Mesendoderm (in vitro differentiated cells): ENCODE measurements at regions not wholly inside any gene's neighbourhood (a gene's known extent, or its start where the extent isn't known, plus 50 kb on each side); places are given as distances from the start of the nearest gene placed in this dataset.

Experiments used
- DNase-seq: peaks from one replicate; pipeline ENCODE4 v3.0.0; 2013
- H2AK5ac ChIP-seq: 2 replicates; pipeline ENCODE4 v1.6.1; 2013; ENCODE audit warnings: low read length, inconsistent platforms
- H2BK120ac ChIP-seq: 2 replicates; pipeline ENCODE4 v1.6.1; 2013; ENCODE audit warnings: low read depth, mild to moderate bottlenecking, low read length, moderate library complexity, mixed read lengths
- H2BK15ac ChIP-seq: replicated peaks from 2 replicates; pipeline ENCODE4 v1.6.1; 2013; ENCODE audit warnings: low read depth, mild to moderate bottlenecking, moderate library complexity
- H2BK5ac ChIP-seq: 2 replicates; pipeline ENCODE4 v1.6.1; 2013; ENCODE audit warnings: low read length, inconsistent platforms
- H3K18ac ChIP-seq: 2 replicates; pipeline ENCODE4 v1.6.1; 2013; ENCODE audit warnings: mild to moderate bottlenecking, low read length, mixed read lengths
- H3K23ac ChIP-seq: one replicate; pipeline ENCODE4 v1.6.1; 2013; ENCODE audit warnings: low read length
- H3K27ac ChIP-seq: 2 replicates; pipeline ENCODE4 v1.5.1; 2013; ENCODE audit warnings: low read depth, mild to moderate bottlenecking, inconsistent platforms, low read length, moderate library complexity
- H3K27me3 ChIP-seq: 2 replicates; pipeline ENCODE4 v1.6.1; 2013; ENCODE audit warnings: low read length, control low read depth, mild to moderate bottlenecking, inconsistent platforms; ENCODE audit not compliant: insufficient read depth, poor library complexity
- H3K36me3 ChIP-seq: 2 replicates; pipeline ENCODE4 v1.6.1; 2013; ENCODE audit warnings: low read length, inconsistent platforms; ENCODE audit not compliant: control insufficient read depth, insufficient read depth
- H3K4ac ChIP-seq: one replicate; pipeline ENCODE4 v1.6.1; 2013; ENCODE audit warnings: low read depth, mild to moderate bottlenecking, low read length, moderate library complexity
- H3K4me1 ChIP-seq: 2 replicates; pipeline ENCODE4 v1.6.1; 2013; ENCODE audit warnings: low read depth, low read length, inconsistent platforms; ENCODE audit not compliant: control insufficient read depth
- H3K4me2 ChIP-seq: 2 replicates; pipeline ENCODE4 v1.6.1; 2013; ENCODE audit warnings: low read length
- H3K4me3 ChIP-seq: 2 replicates; pipeline ENCODE4 v1.5.1; 2013; ENCODE audit warnings: mild to moderate bottlenecking, low read length
- H3K56ac ChIP-seq: one replicate; pipeline ENCODE4 v1.6.1; 2013; ENCODE audit warnings: low read length
- H3K79me1 ChIP-seq: 2 replicates; pipeline ENCODE4 v1.6.1; 2013; ENCODE audit warnings: low read length, inconsistent platforms
- H3K79me2 ChIP-seq: 2 replicates; pipeline ENCODE4 v1.6.1; 2013; ENCODE audit warnings: mild to moderate bottlenecking, low read length; ENCODE audit not compliant: control insufficient read depth, insufficient read depth
- H3K9ac ChIP-seq: 2 replicates; pipeline ENCODE4 v1.6.1; 2013; ENCODE audit warnings: low read length, inconsistent platforms
- H4K5ac ChIP-seq: one replicate; pipeline ENCODE4 v1.6.1; 2013; ENCODE audit warnings: low read length
- H4K8ac ChIP-seq: one replicate; pipeline ENCODE4 v1.6.1; 2013; ENCODE audit warnings: low read depth, mild to moderate bottlenecking, control low read depth, low read length, moderate library complexity
- WGBS: extraction: QIAGEN DNeasy Blood & Tissue Kit; methylation state at CpG from one replicate; pipeline ENCODE4 v1.1.7; 2013; ENCODE audit warnings: low lambda C conversion rate, missing lambda C conversion rate; ENCODE audit not compliant: insufficient coverage; ENCODE audit errors: extremely low coverage; 5-methylcytosine and 5-hydroxymethylcytosine counted together

DNA sequence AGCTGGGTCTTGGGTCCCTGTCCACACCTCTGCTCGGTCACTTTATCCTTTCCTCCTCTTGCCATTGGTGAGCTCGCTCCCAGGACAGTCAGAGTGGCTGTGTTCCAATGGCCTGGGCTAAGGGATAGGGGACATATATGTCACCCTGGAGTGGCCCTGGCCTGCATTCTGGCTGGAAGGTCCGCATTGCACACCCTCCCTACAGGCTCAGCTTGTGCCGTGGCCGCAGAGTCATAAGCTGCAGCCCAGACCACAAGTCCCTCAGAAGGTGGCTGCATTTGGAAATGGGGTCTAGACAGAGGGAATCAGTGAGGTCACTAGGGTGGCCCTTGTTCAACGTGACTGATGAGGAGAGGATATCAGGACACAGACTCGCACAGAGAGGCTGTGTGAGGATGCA is 363.8 kb upstream of the SHH start:
- Histone ChIP-seq H3K27ac (no peak overlapping the region), H4K5ac (no peak overlapping the region), H3K18ac (no peak overlapping the region), H3K79me2 (no peaks in the 10 kb centered on the region), H3K27me3 (no peaks in the 10 kb centered on the region), H2BK15ac (no peak overlapping the region), H2AK5ac (no peak overlapping the region), H3K9ac (no peak overlapping the region), H3K4me2 (no peak overlapping the region), H2BK5ac (no peak overlapping the region), H3K23ac (no peak overlapping the region), H3K4me1 (no peaks in the 10 kb centered on the region), H3K79me1 (no peaks in the 10 kb centered on the region), H3K36me3 (no peaks in the 10 kb centered on the region), H3K4ac (no peak overlapping the region), H4K8ac (no peak overlapping the region), H3K56ac (no peak overlapping the region), H2BK120ac (no peak overlapping the region), H3K4me3 (no peak overlapping the region)
- DNase-seq, result no peak
- WGBS, result no CpG with 5 or more reads among the region's 7 CpGs

- no peak overlapping the region for H3K4me2 ChIP-seq
- no peak for DNase-seq
- no peaks in the 10 kb centered on the region for H3K79me2 ChIP-seq
- H3K27me3 ChIP-seq, result no peaks in the 10 kb centered on the region
- H2BK5ac ChIP-seq, result no peak overlapping the region
- H3K36me3 ChIP-seq, result no peaks in the 10 kb centered on the region
- no peak overlapping the region for H3K23ac ChIP-seq
- no peaks in the 10 kb centered on the region for H3K79me1 ChIP-seq
- H3K9ac ChIP-seq, result no peak overlapping the region
- H3K56ac ChIP-seq, result no peak overlapping the region
- WGBS, result no CpG with 5 or more reads among the region's 10 CpGs
- H2BK15ac ChIP-seq, result no peak overlapping the region
- H2BK120ac ChIP-seq, result no peak overlapping the region
- no peak overlapping the region for H2AK5ac ChIP-seq
- no peak overlapping the region for H3K18ac ChIP-seq
- no peak overlapping the region for H3K4ac ChIP-seq
- no peak overlapping the region for H4K8ac ChIP-seq
- H4K5ac ChIP-seq, result no peak overlapping the region
- no peaks in the 10 kb centered on the region for H3K4me1 ChIP-seq
- H3K27ac ChIP-seq, result no peak overlapping the region
- H3K4me3 ChIP-seq, result no peak overlapping the region
Observed at GRCh38 chr7:156175003-156175402, 362.7 kb upstream of the SHH start.

- Histone ChIP-seq H3K27ac (no peak overlapping the region), H3K36me3 (no peaks in the 10 kb centered on the region), H3K4me1 (no peaks in the 10 kb centered on the region), H3K9ac (no peak overlapping the region), H3K18ac (no peak overlapping the region), H2AK5ac (no peak overlapping the region), H3K79me2 (no peaks in the 10 kb centered on the region), H4K8ac (no peak overlapping the region), H3K4ac (no peak overlapping the region), H3K23ac (no peak overlapping the region), H3K4me2 (no peak overlapping the region), H3K27me3 (no peaks in the 10 kb centered on the region), H3K56ac (no peak overlapping the region), H3K79me1 (no peaks in the 10 kb centered on the region), H2BK5ac (no peak overlapping the region), H2BK15ac (no peak overlapping the region), H2BK120ac (no peak overlapping the region), H4K5ac (no peak overlapping the region), H3K4me3 (no peak overlapping the region)
- DNase-seq, result no peak
- WGBS, result no CpG with 5 or more reads among the region's 17 CpGs
Observed at GRCh38 chr7:156174428-156174827, 362.2 kb upstream of the SHH start.

- H4K8ac ChIP-seq, result no peak overlapping the region
- no peaks in the 10 kb centered on the region for H3K4me1 ChIP-seq
- no CpG with 5 or more reads among the region's 18 CpGs for WGBS
- H2AK5ac ChIP-seq, result no peak overlapping the region
- no peak overlapping the region for H2BK15ac ChIP-seq
- no peak overlapping the region for H3K56ac ChIP-seq
- H4K5ac ChIP-seq, result no peak overlapping the region
- no peaks in the 10 kb centered on the region for H3K36me3 ChIP-seq
- no peak overlapping the region for H2BK5ac ChIP-seq
- no peak overlapping the region for H2BK120ac ChIP-seq
- no peak overlapping the region for H3K27ac ChIP-seq
- H3K4ac ChIP-seq, result no peak overlapping the region
- no peaks in the 10 kb centered on the region for H3K79me2 ChIP-seq
- H3K79me1 ChIP-seq, result no peaks in the 10 kb centered on the region
- H3K23ac ChIP-seq, result no peak overlapping the region
- no peaks in the 10 kb centered on the region for H3K27me3 ChIP-seq
- H3K4me3 ChIP-seq, result no peak overlapping the region
- no peak overlapping the region for H3K18ac ChIP-seq
- no peak overlapping the region for H3K9ac ChIP-seq
- no peak for DNase-seq
- no peak overlapping the region for H3K4me2 ChIP-seq
Observed at GRCh38 chr7:156173748-156174353, 361.6 kb upstream of the SHH start.

GRCh38 chr7:156173346-156173745 is 361.1 kb upstream of the SHH start:
- Histone ChIP-seq H3K79me2 (no peaks in the 10 kb centered on the region), H3K79me1 (no peaks in the 10 kb centered on the region)

GRCh38 chr7:156172638-156173037 is 360.4 kb upstream of the SHH start:
- WGBS, result no CpG with 5 or more reads among the region's 6 CpGs
- Histone ChIP-seq H3K79me2 (no peaks in the 10 kb centered on the region), H4K8ac (no peak overlapping the region), H3K4me3 (no peak overlapping the region), H4K5ac (no peak overlapping the region), H3K18ac (no peak overlapping the region), H3K4me1 (no peaks in the 10 kb centered on the region), H3K23ac (no peak overlapping the region), H3K4me2 (no peak overlapping the region), H3K27ac (no peak overlapping the region), H3K79me1 (no peaks in the 10 kb centered on the region), H3K27me3 (no peaks in the 10 kb centered on the region), H3K9ac (no peak overlapping the region), H3K36me3 (no peaks in the 10 kb centered on the region), H2BK120ac (no peak overlapping the region), H2AK5ac (no peak overlapping the region), H2BK15ac (no peak overlapping the region), H3K56ac (no peak overlapping the region), H2BK5ac (no peak overlapping the region), H3K4ac (no peak overlapping the region)
- DNase-seq, result no peak

More at GRCh38 chr7:156173346-156173745, 361.1 kb upstream of the SHH start:
- H3K27me3 ChIP-seq, result no peaks in the 10 kb centered on the region
- H2BK5ac ChIP-seq, result no peak overlapping the region
- H3K4ac ChIP-seq, result no peak overlapping the region
- H3K56ac ChIP-seq, result no peak overlapping the region
- H3K9ac ChIP-seq, result no peak overlapping the region
- no peak overlapping the region for H2AK5ac ChIP-seq
- no peak overlapping the region for H3K27ac ChIP-seq
- no peak for DNase-seq
- no CpG with 5 or more reads among the region's 13 CpGs for WGBS
- no peak overlapping the region for H2BK15ac ChIP-seq
- no peaks in the 10 kb centered on the region for H3K36me3 ChIP-seq
- no peak overlapping the region for H2BK120ac ChIP-seq
- no peaks in the 10 kb centered on the region for H3K4me1 ChIP-seq
- no peak overlapping the region for H3K4me2 ChIP-seq
- H3K18ac ChIP-seq, result no peak overlapping the region
- no peak overlapping the region for H4K8ac ChIP-seq
- H3K4me3 ChIP-seq, result no peak overlapping the region
- no peak overlapping the region for H4K5ac ChIP-seq
- no peak overlapping the region for H3K23ac ChIP-seq
